Activated CD8-positive, alpha-beta memory T cell treated with anti-CD3 and anti-CD28 coated beads, Interleukin-2, amount 10 ng/mL, durations not matched to agents 7 days and 5 days (primary cell): ENCODE measurements at regions not wholly inside any gene's neighbourhood (a gene's known extent, or its start where the extent isn't known, plus 50 kb on each side); places are given as distances from the start of the nearest gene placed in this dataset.
A peak's percentile ranks its signal among the peaks of the same experiment; 100 is the strongest.

Experiments used
- ATAC-seq: fragments of 150-1000 bp; cut with Tn5 transposase; one replicate; pipeline ENCODE4 v1.10.0; 2021; ENCODE audit warnings: moderate library complexity
- CTCF ChIA-PET: fragments of 350-600 bp; sonication (Branson Sonifier 250); formaldehyde crosslinking; loops from one replicate; lab custom pipeline; 2021; ENCODE audit warnings: antibody characterized with exemption; lab: Charles Lee
- DNase-seq: peaks from one replicate; pipeline ENCODE4 v3.0.0-alpha.2; 2020
- H3K27ac Mint-ChIP-seq: one replicate; pipeline ENCODE4 v1.8.0; 2021; ENCODE audit warnings: mild to moderate bottlenecking, mixed read lengths
- H3K27me3 Mint-ChIP-seq: one replicate; pipeline ENCODE4 v1.8.0; 2021; ENCODE audit warnings: mixed read lengths
- H3K36me3 Mint-ChIP-seq: one replicate; pipeline ENCODE4 v1.8.0; 2021; ENCODE audit warnings: mild to moderate bottlenecking, mixed read lengths
- H3K4me1 Mint-ChIP-seq: one replicate; pipeline ENCODE4 v1.8.0; 2021; ENCODE audit warnings: mixed read lengths
- H3K4me3 Mint-ChIP-seq: one replicate; pipeline ENCODE4 v1.8.0; 2021; ENCODE audit warnings: mild to moderate bottlenecking, moderate library complexity, mixed read lengths
- H3K9me3 Mint-ChIP-seq: one replicate; pipeline ENCODE4 v1.8.0; 2022; ENCODE audit warnings: low read depth, mixed read lengths

DNA sequence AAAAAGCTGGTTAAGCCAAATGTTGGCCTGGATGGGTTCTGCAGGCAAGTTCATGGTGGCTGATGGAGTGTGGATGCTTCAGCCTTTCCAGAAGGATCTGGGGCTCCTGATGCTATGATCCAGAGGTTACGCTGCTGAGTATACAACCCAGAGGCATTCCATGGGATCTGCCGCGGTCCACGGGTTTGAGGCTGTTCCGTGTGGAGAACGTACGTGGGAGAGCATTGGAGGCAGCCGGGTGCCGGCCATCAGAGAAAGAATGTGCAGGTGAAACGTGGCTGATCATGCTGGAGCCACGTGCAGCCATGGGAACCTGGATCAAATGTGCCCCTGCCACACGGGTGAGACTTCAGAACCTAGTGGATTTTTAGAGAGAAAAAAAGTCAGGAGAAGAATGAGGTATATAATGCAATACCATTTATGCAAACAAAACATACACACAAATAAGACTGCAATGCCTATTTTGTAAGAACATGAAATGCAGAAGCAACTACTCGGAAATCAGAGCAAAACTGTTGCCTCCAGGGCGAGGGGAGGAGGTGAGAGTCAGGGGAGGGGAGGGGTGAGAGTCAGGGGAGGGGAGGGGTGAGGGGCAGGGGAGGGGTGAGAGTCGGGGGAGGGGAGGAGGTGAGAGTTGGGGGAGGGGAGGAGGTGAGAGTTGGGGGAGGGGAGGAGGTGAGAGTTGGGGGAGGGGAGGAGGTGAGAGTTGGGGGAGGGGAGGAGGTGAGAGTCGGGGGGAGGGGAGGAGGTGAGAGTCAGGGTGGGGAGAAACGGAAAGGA lies 116.5 kb upstream of the C1orf174 start:
- Mint-ChIP-seq H3K27me3 (peaks cover 2% of the 10 kb centered on the region), H3K27ac (peak overlapping the region; percentile 50), H3K9me3 (no peaks in the 10 kb centered on the region), H3K4me3 (no peak overlapping the region), H3K4me1 (no peaks in the 10 kb centered on the region), H3K36me3 (no peaks in the 10 kb centered on the region)
- DNase-seq (no peak), ATAC-seq (no peak)
- CTCF ChIA-PET = no interaction called here

- CTCF ChIA-PET = interaction anchor here (1.0 kb wide), 1 partner anchor 8 kb away, joined by 3 read pairs; no protein-coding TSS in a partner anchor
- no peak for ATAC-seq
- DNase-seq = no peak
- Mint-ChIP-seq H3K4me3 (no peak overlapping the region), H3K27me3 (peaks cover 2% of the 10 kb centered on the region), H3K27ac (no peak overlapping the region), H3K36me3 (no peaks in the 10 kb centered on the region), H3K4me1 (no peaks in the 10 kb centered on the region), H3K9me3 (no peaks in the 10 kb centered on the region)
Measured at GRCh38 chr1:4017636-4018365, 117.7 kb upstream of the C1orf174 start.

- CTCF ChIA-PET = no interaction called here
- DNase-seq = no peak
Measured at GRCh38 chr1:4018466-4019146, 118.5 kb upstream of the C1orf174 start.

DNA sequence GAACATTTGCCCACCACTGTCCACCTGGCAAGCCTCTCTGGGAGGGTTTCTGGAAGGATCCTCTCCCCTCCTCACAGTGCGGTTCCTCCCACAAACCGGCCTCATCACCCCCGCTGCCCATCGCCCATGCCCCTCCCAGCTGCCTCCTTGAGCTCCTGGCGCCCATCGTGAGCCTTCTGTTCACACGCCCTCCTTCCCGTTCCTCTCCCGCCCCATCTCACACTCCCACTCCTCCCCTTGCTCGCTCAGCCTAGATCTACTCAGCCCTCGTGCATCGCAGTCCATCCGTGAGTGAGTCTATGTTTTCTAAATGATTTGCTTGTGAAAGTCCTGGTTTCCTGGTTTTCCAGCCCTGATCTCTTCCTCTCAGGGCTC lies 119.1 kb upstream of the C1orf174 start:
- Mint-ChIP-seq H3K4me3 (no peak overlapping the region), H3K27me3 (no peaks in the 10 kb centered on the region), H3K36me3 (no peaks in the 10 kb centered on the region), H3K27ac (no peak overlapping the region), H3K9me3 (no peaks in the 10 kb centered on the region), H3K4me1 (no peaks in the 10 kb centered on the region)
- DNase-seq = no peak
- CTCF ChIA-PET = no interaction called here
- ATAC-seq = no peak

More at GRCh38 chr1:4018466-4019146, 118.5 kb upstream of the C1orf174 start:
- ATAC-seq = no peak
- no peaks in the 10 kb centered on the region for H3K36me3 Mint-ChIP-seq
- H3K4me1 Mint-ChIP-seq = no peaks in the 10 kb centered on the region
- H3K9me3 Mint-ChIP-seq = no peaks in the 10 kb centered on the region
- no peak overlapping the region for H3K4me3 Mint-ChIP-seq
- no peak overlapping the region for H3K27ac Mint-ChIP-seq
- H3K27me3 Mint-ChIP-seq = no peaks in the 10 kb centered on the region

DNA sequence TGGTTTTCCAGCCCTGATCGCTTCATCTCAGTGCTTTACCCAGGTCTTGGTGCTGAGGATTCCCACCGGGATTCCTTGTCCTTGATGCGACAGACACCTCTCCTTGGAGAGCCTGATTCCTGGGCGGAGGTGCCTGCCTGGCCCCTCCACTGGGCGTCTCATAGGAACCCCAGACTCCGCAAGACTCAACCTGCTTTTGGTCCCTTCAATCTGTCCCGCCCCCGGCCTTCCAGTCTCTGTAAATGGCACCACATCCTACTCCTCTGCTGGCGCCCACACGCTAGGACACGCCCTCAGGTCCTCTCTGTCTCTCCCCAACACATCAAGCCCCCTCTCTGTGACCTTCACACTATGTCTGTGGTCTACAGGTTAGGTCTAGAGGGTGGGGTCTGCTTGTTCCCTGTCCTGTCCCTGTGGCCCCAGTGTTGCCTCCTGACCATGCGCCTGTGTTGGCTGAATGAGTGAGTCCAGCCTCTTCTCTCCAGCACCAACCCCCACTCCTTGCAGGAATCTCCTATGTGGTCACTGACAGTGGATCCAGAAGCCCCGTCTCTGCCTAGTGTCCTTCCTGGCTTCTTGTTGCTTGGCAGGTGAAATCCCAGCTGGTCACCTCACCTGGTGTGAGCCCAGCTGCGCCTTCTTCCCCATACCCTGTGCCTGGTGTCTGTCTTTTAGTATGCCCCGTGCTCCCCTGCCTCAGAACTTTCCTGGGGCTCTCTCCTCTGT lies 119.7 kb upstream of the C1orf174 start:
- H3K27ac Mint-ChIP-seq = no peak overlapping the region
- no peaks in the 10 kb centered on the region for H3K9me3 Mint-ChIP-seq
- CTCF ChIA-PET = no interaction called here

GRCh38 chr1:4020449-4020848 lies 120.4 kb upstream of the C1orf174 start:
- ATAC-seq (no peak), DNase-seq (no peak)
- Mint-ChIP-seq H3K27ac (no peak overlapping the region), H3K4me1 (no peaks in the 10 kb centered on the region), H3K27me3 (no peaks in the 10 kb centered on the region), H3K36me3 (no peaks in the 10 kb centered on the region), H3K9me3 (no peaks in the 10 kb centered on the region), H3K4me3 (no peak overlapping the region)
- CTCF ChIA-PET = no interaction called here

More for the DNA sequence above, 119.7 kb upstream of the C1orf174 start:
- Mint-ChIP-seq H3K4me3 (no peak overlapping the region), H3K4me1 (no peaks in the 10 kb centered on the region), H3K36me3 (no peaks in the 10 kb centered on the region), H3K27me3 (no peaks in the 10 kb centered on the region)
- no peak for DNase-seq
- ATAC-seq = no peak

DNA sequence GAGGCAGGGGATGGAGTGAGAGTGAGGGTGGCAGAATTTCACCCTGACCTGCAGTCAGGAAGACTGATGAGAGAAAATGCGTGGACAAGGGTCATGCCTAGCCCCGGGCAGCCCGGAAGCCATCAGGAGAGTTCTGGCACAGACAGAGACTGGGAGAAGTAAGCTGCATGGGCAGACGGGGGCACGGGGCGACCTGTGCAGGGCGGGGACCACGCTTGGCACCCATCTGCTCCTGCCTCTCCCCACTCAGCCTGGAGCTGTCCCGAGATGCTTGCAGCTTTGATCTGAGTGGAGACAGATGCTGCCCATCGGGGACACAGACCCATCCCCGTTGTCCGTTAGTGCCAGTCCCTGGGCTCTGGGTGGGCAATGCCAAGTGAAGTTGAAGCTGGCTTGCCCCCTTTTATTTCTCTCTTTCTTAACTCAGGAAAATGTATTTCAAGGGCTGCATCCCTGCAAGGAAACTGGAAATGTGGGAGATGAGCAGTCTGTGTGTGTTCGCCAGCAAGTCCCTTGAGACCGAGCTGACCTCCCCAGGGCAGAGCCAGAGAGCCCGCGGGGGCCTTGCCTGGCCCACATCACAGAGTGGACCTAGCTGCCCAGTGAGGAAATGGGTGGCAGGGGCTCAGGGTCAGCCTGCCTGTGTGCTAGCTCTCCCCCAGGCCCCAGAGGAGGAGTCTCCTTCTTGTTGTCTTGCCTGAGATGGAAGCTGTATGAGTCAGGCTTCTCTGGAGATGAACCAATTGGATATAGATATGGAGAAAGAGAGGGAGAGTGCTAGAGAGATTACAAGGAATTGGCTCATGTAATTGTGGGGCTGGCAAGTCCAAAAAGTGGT lies 121.3 kb upstream of the C1orf174 start:
- no peak overlapping the region for H3K4me3 Mint-ChIP-seq
- no peaks in the 10 kb centered on the region for H3K4me1 Mint-ChIP-seq
- no peaks in the 10 kb centered on the region for H3K9me3 Mint-ChIP-seq
- DNase-seq (no peak), ATAC-seq (no peak)
- H3K36me3 Mint-ChIP-seq = no peaks in the 10 kb centered on the region
- CTCF ChIA-PET = no interaction called here
- no peaks in the 10 kb centered on the region for H3K27me3 Mint-ChIP-seq
- H3K27ac Mint-ChIP-seq = no peak overlapping the region

GRCh38 chr1:4021974-4022268 lies 121.8 kb upstream of the C1orf174 start:
- no peaks in the 10 kb centered on the region for H3K36me3 Mint-ChIP-seq
- H3K9me3 Mint-ChIP-seq = no peaks in the 10 kb centered on the region
- DNase-seq (no peak), ATAC-seq (no peak)
- H3K27me3 Mint-ChIP-seq = no peaks in the 10 kb centered on the region
- H3K4me3 Mint-ChIP-seq = no peak overlapping the region
- no peak overlapping the region for H3K27ac Mint-ChIP-seq
- H3K4me1 Mint-ChIP-seq = no peaks in the 10 kb centered on the region
- CTCF ChIA-PET = no interaction called here

GRCh38 chr1:4022715-4023114 lies 122.6 kb upstream of the C1orf174 start:
- CTCF ChIA-PET = no interaction called here
- no peak overlapping the region for H3K4me3 Mint-ChIP-seq
- no peaks in the 10 kb centered on the region for H3K27me3 Mint-ChIP-seq
- DNase-seq = no peak
- no peaks in the 10 kb centered on the region for H3K4me1 Mint-ChIP-seq
- no peaks in the 10 kb centered on the region for H3K9me3 Mint-ChIP-seq
- H3K36me3 Mint-ChIP-seq = no peaks in the 10 kb centered on the region
- no peak overlapping the region for H3K27ac Mint-ChIP-seq
- ATAC-seq = no peak

GRCh38 chr1:4023678-4024077 lies 123.6 kb upstream of the C1orf174 start:
- DNase-seq (no peak), ATAC-seq (no peak)
- no peaks in the 10 kb centered on the region for H3K9me3 Mint-ChIP-seq
- no peaks in the 10 kb centered on the region for H3K36me3 Mint-ChIP-seq
- H3K27ac Mint-ChIP-seq = no peak overlapping the region
- no peaks in the 10 kb centered on the region for H3K4me1 Mint-ChIP-seq
- peaks cover 2% of the 10 kb centered on the region for H3K27me3 Mint-ChIP-seq
- CTCF ChIA-PET = no interaction called here
- H3K4me3 Mint-ChIP-seq = no peak overlapping the region

- no peaks in the 10 kb centered on the region for H3K9me3 Mint-ChIP-seq
- CTCF ChIA-PET = no interaction called here
- ATAC-seq = no peak
- H3K27me3 Mint-ChIP-seq = peaks cover 2% of the 10 kb centered on the region
- DNase-seq = no peak
- no peaks in the 10 kb centered on the region for H3K36me3 Mint-ChIP-seq
- no peaks in the 10 kb centered on the region for H3K4me1 Mint-ChIP-seq
- H3K27ac Mint-ChIP-seq = no peak overlapping the region
- H3K4me3 Mint-ChIP-seq = no peak overlapping the region
Measured at GRCh38 chr1:4024811-4025210, 124.7 kb upstream of the C1orf174 start.

GRCh38 chr1:4025752-4026151 lies 125.7 kb upstream of the C1orf174 start:
- DNase-seq (no peak), ATAC-seq (no peak)
- Mint-ChIP-seq H3K4me3 (no peak overlapping the region), H3K9me3 (no peaks in the 10 kb centered on the region), H3K36me3 (no peaks in the 10 kb centered on the region), H3K4me1 (no peaks in the 10 kb centered on the region), H3K27ac (no peak overlapping the region), H3K27me3 (peaks cover 2% of the 10 kb centered on the region)
- CTCF ChIA-PET = interaction anchor here (1.4 kb wide), 1 partner anchor 8 kb away, joined by 3 read pairs; no protein-coding TSS in a partner anchor

DNA sequence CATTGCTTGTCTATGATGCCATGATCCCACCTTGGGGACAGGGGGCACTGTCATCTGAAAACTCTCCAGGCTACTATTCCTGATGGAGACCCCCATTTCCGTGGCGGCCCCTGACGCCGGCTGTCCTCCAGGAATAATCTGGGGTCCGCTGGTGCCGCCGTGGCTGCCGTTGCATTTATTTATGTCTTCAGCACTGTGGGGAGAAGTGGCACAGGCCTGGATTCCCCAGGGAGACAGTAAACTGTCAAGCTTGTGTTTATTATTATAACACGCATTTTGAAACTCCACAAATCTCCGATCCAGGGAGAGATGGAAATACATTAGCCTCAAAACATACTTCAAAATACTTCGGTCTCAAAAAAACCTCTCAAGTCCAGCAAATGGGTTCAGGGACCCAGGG lies 126.9 kb upstream of the C1orf174 start:
- H3K4me3 Mint-ChIP-seq = no peak overlapping the region
- H3K4me1 Mint-ChIP-seq = no peaks in the 10 kb centered on the region
- H3K27ac Mint-ChIP-seq = no peak overlapping the region
- ATAC-seq (no peak), DNase-seq (no peak)
- no peaks in the 10 kb centered on the region for H3K9me3 Mint-ChIP-seq
- CTCF ChIA-PET = interaction anchor here (1.2 kb wide), 1 partner anchor 13 kb away, joined by 5 read pairs; no protein-coding TSS in a partner anchor
- no peaks in the 10 kb centered on the region for H3K36me3 Mint-ChIP-seq
- H3K27me3 Mint-ChIP-seq = peaks cover 5% of the 10 kb centered on the region
